ENCODE measurements at regions not wholly inside any gene's neighbourhood (a gene's known extent, or its start where the extent isn't known, plus 50 kb on each side); places are given as distances from the start of the nearest gene placed in this dataset.
"Not testable (repeated sequence)": the region's sequence is repeated elsewhere in the genome, so short reads cannot be mapped to it uniquely, and the experiment has no call there.

- DNase-seq = no peak
These were observed 115.5 kb upstream of the GNAI1 start for GRCh38 chr7:80018941-80019808.

DNA sequence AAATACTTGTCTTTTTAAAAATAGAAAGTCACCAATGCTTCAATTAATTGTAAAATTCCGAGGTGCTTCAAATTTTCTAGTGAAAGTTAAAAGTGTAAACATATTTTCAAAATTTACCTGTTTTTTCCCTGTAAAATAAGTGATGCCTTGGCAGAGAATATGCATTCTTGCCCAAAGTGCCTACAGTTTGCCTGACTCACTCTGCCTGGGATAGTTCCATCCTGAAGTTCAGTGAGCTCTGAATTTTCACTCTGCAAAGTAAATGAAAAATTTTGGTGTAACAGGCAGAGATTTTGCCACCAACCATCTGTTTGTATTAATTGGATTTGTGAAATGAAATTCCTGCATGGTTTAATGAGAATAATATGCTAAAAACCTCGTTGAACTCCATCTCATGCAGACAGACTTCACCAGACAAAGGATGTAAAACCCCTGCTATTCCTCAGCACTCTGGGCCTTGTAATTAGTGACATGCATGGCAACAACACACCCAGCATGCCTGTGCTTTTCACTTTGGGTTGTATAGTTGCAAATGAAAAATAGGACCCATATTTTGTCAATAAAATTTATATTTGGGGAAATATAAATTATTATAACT is 117.4 kb upstream of the GNAI1 start:
- DNase-seq = no peak

DNA sequence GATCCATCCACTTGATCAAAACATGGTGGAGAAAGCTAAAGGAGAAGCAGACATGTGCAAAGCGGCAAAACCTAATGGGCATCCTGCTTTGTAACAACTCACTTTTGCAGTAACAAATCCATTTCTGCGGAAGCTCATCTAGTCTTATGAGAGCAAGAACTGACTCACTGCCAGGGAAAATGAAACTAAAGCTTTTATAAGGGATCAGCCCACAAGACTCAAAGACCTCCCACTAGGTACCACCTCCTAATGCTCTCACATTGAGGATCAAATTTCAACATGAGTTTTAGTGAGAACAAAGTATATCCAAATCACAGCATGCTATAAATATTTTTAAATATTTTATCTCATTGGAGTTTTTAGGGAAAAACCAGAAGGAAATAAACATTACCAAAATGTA is 120.1 kb upstream of the GNAI1 start:
- no peak for DNase-seq

DNA sequence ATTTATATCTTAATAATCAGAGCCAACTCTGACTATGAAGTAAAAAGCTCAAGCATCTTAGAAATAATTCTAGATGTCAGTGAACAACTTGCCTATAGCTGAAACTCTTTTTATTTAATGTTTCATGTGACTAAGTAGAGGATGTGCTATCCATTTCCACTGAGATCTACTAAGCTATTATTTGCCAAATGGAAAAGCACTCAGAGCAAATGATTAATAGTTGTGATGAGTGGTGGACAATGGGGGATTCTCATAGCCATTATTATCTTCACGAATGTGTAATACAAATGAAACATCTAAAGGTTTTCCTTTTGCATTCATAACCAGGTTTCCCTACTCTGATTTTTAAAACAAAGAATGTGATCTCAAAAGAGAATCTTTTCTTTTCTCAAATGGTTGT is 126.6 kb upstream of the GNAI1 start:
- no peak for DNase-seq

GRCh38 chr7:80002865-80003264 is 131.8 kb upstream of the GNAI1 start:
- no peak for DNase-seq

DNA sequence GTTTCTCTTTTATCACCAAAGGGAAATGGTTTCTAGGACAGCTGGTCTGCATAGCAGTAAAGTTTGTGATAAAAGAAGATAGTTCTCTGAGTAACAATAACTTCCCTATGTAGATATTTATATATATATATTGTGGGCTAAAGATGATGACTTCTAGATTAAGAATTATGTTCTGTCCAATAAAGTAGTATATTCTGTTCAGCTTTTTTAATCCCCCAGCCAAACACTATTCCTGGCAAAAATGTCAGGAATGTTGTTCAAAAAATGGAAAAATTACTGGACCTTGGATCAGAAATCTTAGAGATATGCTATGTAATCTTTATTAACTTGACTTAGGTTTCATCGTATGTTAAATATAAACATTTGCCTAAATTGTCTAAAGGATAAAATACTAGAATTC is 136.3 kb upstream of the GNAI1 start:
- DNase-seq = no peak

DNA sequence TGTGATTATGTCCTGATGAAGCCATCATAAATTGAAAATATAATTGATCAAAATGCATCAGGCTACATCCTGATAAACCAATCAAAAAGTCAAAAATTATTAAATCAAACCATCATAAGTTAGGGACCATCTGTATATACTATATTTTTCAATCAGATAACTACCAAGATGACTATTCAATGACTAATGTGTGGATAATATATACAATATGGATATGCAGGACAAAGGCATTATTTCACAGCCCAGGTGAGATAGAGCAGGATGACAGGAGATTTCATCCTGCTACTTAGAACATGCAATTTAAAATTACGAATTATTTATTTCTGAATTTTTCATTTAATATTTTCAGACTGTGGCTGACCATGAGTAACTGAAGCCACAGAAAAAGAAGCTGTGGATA is 137.3 kb upstream of the GNAI1 start:
- DNase-seq = no peak

- DNase-seq = not testable (repeated sequence)
These were observed 138.9 kb upstream of the GNAI1 start for GRCh38 chr7:79995741-79996140.

DNA sequence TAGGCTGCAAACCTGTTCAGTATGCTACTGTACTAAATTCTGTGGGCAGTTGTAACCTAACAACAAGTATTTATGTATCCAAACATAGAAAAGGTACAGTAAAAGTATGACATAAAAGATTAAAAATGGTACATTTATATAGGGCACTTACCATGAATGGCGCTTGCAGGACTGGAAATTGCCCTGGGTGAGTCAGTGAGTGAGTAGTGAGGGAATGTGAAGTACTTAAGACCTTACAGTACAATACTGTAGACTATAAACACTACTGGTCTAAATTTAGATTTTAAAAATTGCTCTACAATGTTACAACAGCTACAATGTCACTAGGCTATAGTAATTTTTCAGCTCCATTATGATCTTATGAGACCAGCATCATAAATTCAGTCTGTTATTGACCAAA is 146.0 kb upstream of the GNAI1 start:
- no peak for DNase-seq

DNA sequence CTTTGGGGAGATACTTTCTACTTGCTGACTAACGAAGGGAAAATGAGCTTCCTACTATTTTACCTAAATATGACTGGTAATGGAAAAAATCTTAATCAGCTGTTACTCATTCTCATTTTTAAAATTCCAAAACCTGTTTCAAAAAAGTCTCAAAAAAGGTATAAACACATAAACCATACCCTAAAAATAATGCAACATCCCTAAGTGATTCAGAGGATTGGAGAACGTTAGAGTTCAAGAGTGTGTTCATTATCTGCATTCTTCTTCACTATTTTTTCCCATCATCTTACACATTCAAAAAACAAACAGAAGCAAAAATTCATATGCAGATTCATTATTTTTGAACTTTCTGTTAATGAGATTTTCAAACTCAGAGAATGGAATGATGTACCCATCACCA is 150.4 kb upstream of the GNAI1 start:
- DNase-seq = no peak

- DNase-seq = no peak
These were observed 152.4 kb upstream of the GNAI1 start for GRCh38 chr7:79982141-79982770.

DNA sequence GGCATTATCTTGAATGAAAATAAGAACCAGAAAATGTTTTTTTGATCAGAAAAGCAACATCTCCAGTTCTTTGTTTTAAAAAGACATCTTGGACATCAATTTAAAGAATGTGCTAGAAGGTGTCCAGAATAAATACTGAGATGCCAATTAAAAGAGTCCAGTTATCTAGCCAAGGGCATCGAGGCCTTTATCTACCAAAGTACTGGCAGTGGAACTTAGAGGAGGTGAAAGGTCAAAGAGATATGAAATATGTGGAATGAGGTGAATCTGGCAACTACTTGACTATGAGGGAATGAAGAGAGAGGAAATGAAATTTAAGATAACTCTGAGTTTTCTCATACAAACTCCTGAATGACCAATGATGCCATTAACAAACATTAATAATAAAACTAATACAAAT is 154.3 kb upstream of the GNAI1 start:
- DNase-seq = no peak

DNA sequence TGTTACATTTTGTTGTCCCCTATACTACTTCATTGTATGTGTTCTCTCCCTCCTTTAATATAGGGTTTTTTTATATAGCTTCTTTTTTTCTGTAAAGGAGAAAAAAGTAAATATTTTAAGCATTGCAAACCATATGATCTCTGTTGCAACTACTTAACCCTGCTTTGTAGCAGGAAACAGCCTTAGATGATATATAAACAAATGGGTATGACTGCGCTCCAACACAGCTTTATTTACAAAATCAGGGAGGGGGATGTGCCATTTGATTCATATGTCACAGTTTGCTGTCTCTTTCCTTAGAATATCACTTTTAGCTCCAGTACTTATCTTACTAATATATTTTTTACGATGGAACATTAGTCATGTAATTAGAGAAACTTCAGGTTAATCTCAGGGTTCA is 155.2 kb upstream of the GNAI1 start:
- no peak for DNase-seq

- no peak for DNase-seq
These were observed 157.2 kb upstream of the GNAI1 start for GRCh38 chr7:79977481-79977880.

GRCh38 chr7:79976711-79977020 is 158.0 kb upstream of the GNAI1 start:
- peak; percentile 19 for DNase-seq

DNA sequence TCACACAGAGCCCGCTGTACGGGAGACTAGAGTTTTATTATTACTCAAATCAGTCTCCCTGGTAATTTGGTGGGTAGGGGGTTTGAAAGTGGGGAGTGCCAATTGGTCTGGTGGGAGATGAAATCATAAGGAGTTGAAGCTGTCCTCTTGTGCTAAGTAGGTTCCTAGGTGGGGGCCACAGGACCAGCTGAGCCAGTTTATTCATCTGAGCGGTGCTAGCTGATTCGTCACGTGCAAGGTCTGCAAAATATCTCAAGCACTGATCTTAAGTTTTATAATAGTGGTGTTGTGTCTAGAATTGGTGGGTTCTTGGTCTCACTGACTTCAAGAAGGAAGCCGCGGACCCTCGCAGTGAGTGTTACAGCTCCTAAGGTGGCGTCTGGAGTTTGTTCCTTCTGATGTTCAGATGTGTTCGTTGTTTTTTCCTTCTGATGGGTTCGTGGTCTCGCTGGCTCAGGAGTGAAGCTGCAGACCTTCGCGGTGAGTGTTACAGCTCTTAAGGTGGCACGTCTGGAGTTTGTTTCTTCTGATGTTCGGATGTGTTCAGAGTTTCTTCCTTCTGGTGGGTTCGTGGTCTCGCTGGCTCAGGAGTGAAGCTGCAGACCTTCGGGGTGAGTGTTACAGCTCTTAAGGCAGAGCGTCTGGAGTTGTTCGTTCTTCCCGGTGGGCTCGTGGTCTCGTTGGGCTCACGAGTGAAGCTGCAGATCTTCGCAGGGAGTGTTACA is 158.5 kb upstream of the GNAI1 start:
- DNase-seq = not testable (repeated sequence)

GRCh38 chr7:79973455-79973854 is 161.2 kb upstream of the GNAI1 start:
- DNase-seq = no peak

- no peak for DNase-seq
These were observed 163.6 kb upstream of the GNAI1 start for GRCh38 chr7:79971058-79971457.

- no peak for DNase-seq
These were observed 165.7 kb upstream of the GNAI1 start for GRCh38 chr7:79968894-79969293.

- DNase-seq = no peak
These were observed 166.5 kb upstream of the GNAI1 start for GRCh38 chr7:79968077-79968648.

GRCh38 chr7:79965946-79966345 is 168.7 kb upstream of the GNAI1 start:
- no peak for DNase-seq

GRCh38 chr7:79964463-79964862 is 170.2 kb upstream of the GNAI1 start:
- no peak for DNase-seq

DNA sequence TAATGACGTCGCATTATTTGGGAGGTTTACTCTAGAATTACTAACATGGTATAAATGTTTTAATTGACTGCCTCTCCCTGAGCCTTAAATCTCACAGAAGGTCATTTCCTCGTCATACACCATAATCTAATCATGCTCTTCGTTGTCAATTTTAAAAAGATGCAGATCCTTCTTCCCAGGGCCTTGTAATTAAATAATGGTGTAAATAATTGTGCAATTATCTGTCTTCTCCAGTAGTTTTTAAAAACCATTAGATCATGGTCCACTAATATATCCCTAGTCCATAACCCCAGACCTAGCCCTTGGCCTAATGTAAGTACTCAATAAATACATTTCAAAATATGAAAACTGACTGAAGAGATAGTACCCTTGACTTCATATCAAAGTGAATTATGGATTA is 181.5 kb upstream of the GNAI1 start:
- DNase-seq = no peak

Measured in CD4-positive, alpha-beta T cell treated with Interleukin-15 for 1 hour (primary cell).